ENCODE measurements at regions not wholly inside any gene's neighbourhood (a gene's known extent, or its start where the extent isn't known, plus 50 kb on each side); places are given as distances from the start of the nearest gene placed in this dataset.

DNA sequence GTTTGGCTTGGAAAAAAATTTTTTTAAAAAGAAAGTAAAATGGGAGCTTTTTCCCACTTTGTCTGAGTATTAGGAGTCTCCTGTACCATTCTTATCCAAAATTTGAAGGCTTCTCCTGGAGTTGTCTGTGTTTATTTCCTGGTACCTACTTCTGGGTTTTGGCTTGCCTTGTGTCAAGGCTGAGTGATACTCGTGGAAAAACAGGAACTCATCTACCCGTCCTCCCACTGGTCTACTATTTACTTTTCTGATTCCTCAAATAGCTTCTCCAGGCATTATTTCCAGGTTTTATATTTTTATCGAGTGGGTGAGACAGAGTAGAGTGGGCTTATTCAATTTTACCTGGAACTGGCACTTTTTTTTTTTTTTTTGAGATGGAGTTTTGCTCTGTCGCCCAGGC is 99.4 kb downstream of the RMI1 start (continued):
- TF ChIP-seq ZNF462 (CRISPR knock-in tag; IDR thresholded peaks at IDR 0.05) (no peak), STAT1 (IDR thresholded peaks at IDR 0.05; ENCODE audit: unreplicated experiment) (no peak), CREB1 (CRISPR knock-in tag; IDR thresholded peaks at IDR 0.05; ENCODE audit: low read depth) (no peak), JUNB (IDR thresholded peaks at IDR 0.05; ENCODE audit: unreplicated experiment) (no peak), EZH2phosphoT487 (IDR thresholded peaks at IDR 0.05; ENCODE audit: unreplicated experiment) (no peak), CTCF (conservative IDR thresholded peaks at IDR 0.05; ENCODE audit: low read depth in 2 of 2) (no peak), EZH2 (IDR thresholded peaks at IDR 0.05; ENCODE audit: low read depth, unreplicated experiment) (no peak)

GRCh38 chr9:84101964-84102632 is 121.5 kb downstream of the RMI1 start:
- DNase-seq (ENCODE audit: low spot score) = peak; percentile 37
- ATAC-seq = peak; percentile 83
- peak overlapping the region; percentile 78 for H3K4me2 ChIP-seq
- no peaks in the 10 kb centered on the region for H4K20me1 ChIP-seq (replicated peaks; ENCODE audit: insufficient read depth)
- no peaks in the 10 kb centered on the region for H3K79me2 ChIP-seq (replicated peaks; ENCODE audit: insufficient read depth)
- H3K27ac Mint-ChIP-seq = no peak overlapping the region
- no peaks in the 10 kb centered on the region for H3K9me3 Mint-ChIP-seq
- H3K4me3 ChIP-seq = peak overlapping the region; percentile 55
- no peaks in the 10 kb centered on the region for H3F3A ChIP-seq (replicated peaks; ENCODE audit: low read depth)
- H3K27me3 Mint-ChIP-seq (ENCODE audit: insufficient read depth, low read depth, poor library complexity) = peaks cover 8% of the 10 kb centered on the region
- peaks cover 9% of the 10 kb centered on the region; the same call in 1 of the 2 replicates for H3K4me1 ChIP-seq (ENCODE audit: insufficient read depth)
- H3K36me3 Mint-ChIP-seq (ENCODE audit: low read depth) = no peaks in the 10 kb centered on the region
- H2AFZ ChIP-seq = peak overlapping the region; percentile 98
- peak overlapping the region; percentile 76 for H3K4me3 Mint-ChIP-seq
- 0 out of 3 replicates have a peak, but pooled peaks cover 4% of the 10 kb centered on the region for H3K4me1 Mint-ChIP-seq
- H3K27ac ChIP-seq (ENCODE audit: low read depth) = no peak overlapping the region
- H3K27me3 ChIP-seq (ENCODE audit: insufficient read depth) = peaks cover 34% of the 10 kb centered on the region
- H3K9me2 ChIP-seq (ENCODE audit: insufficient read depth) = no peaks in the 10 kb centered on the region
- H3K36me3 ChIP-seq (ENCODE audit: insufficient read depth) = no peaks in the 10 kb centered on the region
- no peak for TF ChIP-seq ZNF462 (CRISPR knock-in tag; IDR thresholded peaks at IDR 0.05)

Measured in GM23338 (cell line).